Gastrocnemius medialis (tissue), 4 donors: ENCODE measurements at regions not wholly inside any gene's neighbourhood (a gene's known extent, or its start where the extent isn't known, plus 50 kb on each side); places are given as distances from the start of the nearest gene placed in this dataset.

Source experiments
- POLR2A ChIP-seq, 2 donors: fragments of 450-650 bp; IDR thresholded peaks; one replicate each; pipeline ENCODE4 v1.6.1; 2017; ENCODE audit warnings: antibody characterized with exemption in 2 of 2, mild to moderate bottlenecking in 2 of 2, moderate library complexity in 2 of 2
- TF ChIP-seq, protein P1 (sequence below), 5 experiments: fragments of 450-650 bp in 3 of 5; fragments of 200-600 bp in 2 of 5; sonication (generic) in 2 of 5; IDR thresholded peaks in 4 of 5; conservative IDR thresholded peaks in 1 of 5; 1 replicate in 4 of 5; 2 replicates in 1 of 5; pipeline ENCODE4 v1.5.1; 2016 to 2019; ENCODE audit warnings: antibody characterized with exemption in 5 of 5, mild to moderate bottlenecking in 3 of 5, moderate library complexity in 3 of 5

DNA sequence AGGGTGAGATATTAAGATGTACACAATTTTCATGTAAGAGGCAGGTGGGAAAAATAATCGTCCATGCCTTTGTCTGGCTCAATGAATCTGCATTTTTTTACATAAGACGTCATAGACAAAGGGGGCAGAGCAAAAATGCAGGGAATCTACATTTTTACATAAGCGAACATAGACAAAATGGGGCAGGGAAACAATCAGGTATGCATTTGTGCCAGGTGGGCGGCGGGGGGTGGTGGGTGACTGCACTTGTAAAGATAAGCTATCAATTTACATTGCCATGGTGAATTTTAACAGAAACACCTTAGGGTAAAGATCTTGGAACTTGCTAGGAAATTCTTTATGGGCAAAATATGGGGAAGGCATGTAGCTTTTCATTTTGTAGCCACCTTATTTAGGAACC, 96.3 kb upstream of the CES5A start:
- TF ChIP-seq, protein P1, sequence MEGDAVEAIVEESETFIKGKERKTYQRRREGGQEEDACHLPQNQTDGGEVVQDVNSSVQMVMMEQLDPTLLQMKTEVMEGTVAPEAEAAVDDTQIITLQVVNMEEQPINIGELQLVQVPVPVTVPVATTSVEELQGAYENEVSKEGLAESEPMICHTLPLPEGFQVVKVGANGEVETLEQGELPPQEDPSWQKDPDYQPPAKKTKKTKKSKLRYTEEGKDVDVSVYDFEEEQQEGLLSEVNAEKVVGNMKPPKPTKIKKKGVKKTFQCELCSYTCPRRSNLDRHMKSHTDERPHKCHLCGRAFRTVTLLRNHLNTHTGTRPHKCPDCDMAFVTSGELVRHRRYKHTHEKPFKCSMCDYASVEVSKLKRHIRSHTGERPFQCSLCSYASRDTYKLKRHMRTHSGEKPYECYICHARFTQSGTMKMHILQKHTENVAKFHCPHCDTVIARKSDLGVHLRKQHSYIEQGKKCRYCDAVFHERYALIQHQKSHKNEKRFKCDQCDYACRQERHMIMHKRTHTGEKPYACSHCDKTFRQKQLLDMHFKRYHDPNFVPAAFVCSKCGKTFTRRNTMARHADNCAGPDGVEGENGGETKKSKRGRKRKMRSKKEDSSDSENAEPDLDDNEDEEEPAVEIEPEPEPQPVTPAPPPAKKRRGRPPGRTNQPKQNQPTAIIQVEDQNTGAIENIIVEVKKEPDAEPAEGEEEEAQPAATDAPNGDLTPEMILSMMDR (IDR thresholded peaks at IDR 0.05 in 4 of 5, conservative IDR thresholded peaks at IDR 0.05 in 1 of 5) = no peak
- TF ChIP-seq POLR2A (IDR thresholded peaks at IDR 0.05) = no peak
